ENCODE measurements at regions not wholly inside any gene's neighbourhood (a gene's known extent, or its start where the extent isn't known, plus 50 kb on each side); places are given as distances from the start of the nearest gene placed in this dataset.

DNA sequence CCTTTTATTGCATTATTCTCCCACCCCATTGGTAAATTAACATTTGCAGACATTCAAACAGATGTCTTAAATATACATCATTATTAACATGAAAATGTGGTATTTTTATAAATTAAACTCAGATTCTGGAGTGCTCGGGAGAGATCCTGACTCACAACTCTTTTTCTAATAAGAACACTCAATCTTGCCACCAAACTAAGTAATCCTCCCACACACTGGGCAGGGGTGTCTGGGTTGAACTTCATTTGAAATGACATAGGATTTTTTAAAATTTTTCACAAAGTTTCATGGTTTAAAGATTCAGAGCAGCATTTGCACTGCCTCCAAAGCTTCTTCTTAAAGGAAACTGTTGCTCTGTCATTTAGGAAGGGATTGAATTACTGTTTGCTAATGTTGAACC is 754.3 kb downstream of the MECOM start:
- in situ Hi-C loops (cut with MboI; ENCODE audit: low sequenced_read_pairs): no loop called here
- ATAC-seq (ENCODE audit: low read depth) (no peak), DNase-seq (no peak)
- Histone ChIP-seq H3K4ac (ENCODE audit: low read depth, low read length) (no peak overlapping the region), H3K56ac (ENCODE audit: extremely low read depth, insufficient read depth, low read length) (no peak overlapping the region), H3K27me3 (ENCODE audit: control insufficient read depth, insufficient read depth, low read length) (no peaks in the 10 kb centered on the region), H4K20me1 (ENCODE audit: insufficient read depth, low read length) (no peaks in the 10 kb centered on the region), H3K79me1 (ENCODE audit: low read depth in 1 of 2, low read length in 2 of 2) (no peaks in the 10 kb centered on the region), H3K23ac (ENCODE audit: low read depth, low read length) (no peak overlapping the region), H3K9me3 (ENCODE audit: control insufficient read depth, insufficient read depth, low read length) (no peaks in the 10 kb centered on the region), H3K4me2 (ENCODE audit: low read depth, low read length) (no peak overlapping the region), H3K27ac (ENCODE audit: insufficient read depth, low read length) (no peak overlapping the region), H2BK15ac (ENCODE audit: low read depth, low read length) (no peak overlapping the region), H2BK20ac (ENCODE audit: low read depth, low read length) (no peak overlapping the region), H4K5ac (ENCODE audit: low read depth, low read length) (no peak overlapping the region), H4K8ac (ENCODE audit: low read depth in 2 of 2, low read length in 2 of 2) (no peak overlapping the region), H3K9me1 (ENCODE audit: insufficient read depth, low read length) (no peaks in the 10 kb centered on the region), H2BK120ac (ENCODE audit: low read depth, low read length) (no peak overlapping the region), H2BK5ac (ENCODE audit: low read depth, low read length, poor library complexity, severe bottlenecking) (no peak overlapping the region), H2AK5ac (ENCODE audit: low read depth, low read length) (no peak overlapping the region), H2AFZ (replicated peaks; ENCODE audit: low read length, poor library complexity) (no peak overlapping the region), H3K9ac (ENCODE audit: low read depth, low read length) (no peak overlapping the region), H4K91ac (ENCODE audit: insufficient read depth, low read depth, low read length) (no peak overlapping the region), H2AK9ac (replicated peaks; ENCODE audit: low read depth, low read length, poor library complexity) (no peak overlapping the region), H3K18ac (ENCODE audit: low read depth, low read length) (no peak overlapping the region), H3K4me3 (ENCODE audit: insufficient read depth, low read depth, low read length) (no peak overlapping the region), H3K36me3 (ENCODE audit: control insufficient read depth, insufficient read depth, low read length) (no peaks in the 10 kb centered on the region), H3K4me1 (ENCODE audit: control insufficient read depth, insufficient read depth, low read length) (no peaks in the 10 kb centered on the region), H3K14ac (replicated peaks; ENCODE audit: low read depth, low read length) (no peak overlapping the region)
- POLR2A ChIA-PET (ENCODE audit: unreplicated experiment): no interaction called here
- dilution Hi-C loops (cut with HindIII; ENCODE audit: low sequenced_read_pairs, unreplicated experiment): no loop called here
- intact Hi-C loops (cut with micrococcal nuclease): no loop called here
- TF ChIP-seq MAZ (IDR thresholded peaks at IDR 0.05; ENCODE audit: borderline replicate concordance, low read depth, low read length) (no peak), FOS (IDR thresholded peaks at IDR 0.05; ENCODE audit: low read depth, low read length) (no peak), RFX5 (IDR thresholded peaks at IDR 0.05; ENCODE audit: low read depth, low read length) (no peak), RCOR1 (IDR thresholded peaks at IDR 0.05; ENCODE audit: insufficient replicate concordance, low read length) (no peak), BHLHE40 (IDR thresholded peaks at IDR 0.05; ENCODE audit: low read depth, low read length) (no peak), MXI1 (IDR thresholded peaks at IDR 0.05; ENCODE audit: borderline replicate concordance, low read depth, low read length) (no peak), SMC3 (IDR thresholded peaks at IDR 0.05; ENCODE audit: low read depth, low read length) (no peak), POLR2A (IDR thresholded peaks at IDR 0.05; ENCODE audit: low read depth, low read length) (no peak), NFE2L2 (IDR thresholded peaks at IDR 0.05; ENCODE audit: low read depth, low read length) (no peak), CEBPB (IDR thresholded peaks at IDR 0.05; ENCODE audit: low read depth, low read length) (no peak), CHD1 (IDR thresholded peaks at IDR 0.05; ENCODE audit: low read depth, low read length) (no peak), RAD21 (IDR thresholded peaks at IDR 0.05; ENCODE audit: low read length) (no peak), MAFK (IDR thresholded peaks at IDR 0.05; ENCODE audit: low read depth, low read length) (no peak)
- TF ChIP-seq, protein P1, sequence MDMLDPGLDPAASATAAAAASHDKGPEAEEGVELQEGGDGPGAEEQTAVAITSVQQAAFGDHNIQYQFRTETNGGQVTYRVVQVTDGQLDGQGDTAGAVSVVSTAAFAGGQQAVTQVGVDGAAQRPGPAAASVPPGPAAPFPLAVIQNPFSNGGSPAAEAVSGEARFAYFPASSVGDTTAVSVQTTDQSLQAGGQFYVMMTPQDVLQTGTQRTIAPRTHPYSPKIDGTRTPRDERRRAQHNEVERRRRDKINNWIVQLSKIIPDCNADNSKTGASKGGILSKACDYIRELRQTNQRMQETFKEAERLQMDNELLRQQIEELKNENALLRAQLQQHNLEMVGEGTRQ (IDR thresholded peaks at IDR 0.05; ENCODE audit: low read depth, low read length): no peak
- TF ChIP-seq, protein P2, sequence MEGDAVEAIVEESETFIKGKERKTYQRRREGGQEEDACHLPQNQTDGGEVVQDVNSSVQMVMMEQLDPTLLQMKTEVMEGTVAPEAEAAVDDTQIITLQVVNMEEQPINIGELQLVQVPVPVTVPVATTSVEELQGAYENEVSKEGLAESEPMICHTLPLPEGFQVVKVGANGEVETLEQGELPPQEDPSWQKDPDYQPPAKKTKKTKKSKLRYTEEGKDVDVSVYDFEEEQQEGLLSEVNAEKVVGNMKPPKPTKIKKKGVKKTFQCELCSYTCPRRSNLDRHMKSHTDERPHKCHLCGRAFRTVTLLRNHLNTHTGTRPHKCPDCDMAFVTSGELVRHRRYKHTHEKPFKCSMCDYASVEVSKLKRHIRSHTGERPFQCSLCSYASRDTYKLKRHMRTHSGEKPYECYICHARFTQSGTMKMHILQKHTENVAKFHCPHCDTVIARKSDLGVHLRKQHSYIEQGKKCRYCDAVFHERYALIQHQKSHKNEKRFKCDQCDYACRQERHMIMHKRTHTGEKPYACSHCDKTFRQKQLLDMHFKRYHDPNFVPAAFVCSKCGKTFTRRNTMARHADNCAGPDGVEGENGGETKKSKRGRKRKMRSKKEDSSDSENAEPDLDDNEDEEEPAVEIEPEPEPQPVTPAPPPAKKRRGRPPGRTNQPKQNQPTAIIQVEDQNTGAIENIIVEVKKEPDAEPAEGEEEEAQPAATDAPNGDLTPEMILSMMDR (conservative IDR thresholded peaks at IDR 0.05; ENCODE audit: low read depth, low read length): no peak
- TF ChIP-seq, protein P3, sequence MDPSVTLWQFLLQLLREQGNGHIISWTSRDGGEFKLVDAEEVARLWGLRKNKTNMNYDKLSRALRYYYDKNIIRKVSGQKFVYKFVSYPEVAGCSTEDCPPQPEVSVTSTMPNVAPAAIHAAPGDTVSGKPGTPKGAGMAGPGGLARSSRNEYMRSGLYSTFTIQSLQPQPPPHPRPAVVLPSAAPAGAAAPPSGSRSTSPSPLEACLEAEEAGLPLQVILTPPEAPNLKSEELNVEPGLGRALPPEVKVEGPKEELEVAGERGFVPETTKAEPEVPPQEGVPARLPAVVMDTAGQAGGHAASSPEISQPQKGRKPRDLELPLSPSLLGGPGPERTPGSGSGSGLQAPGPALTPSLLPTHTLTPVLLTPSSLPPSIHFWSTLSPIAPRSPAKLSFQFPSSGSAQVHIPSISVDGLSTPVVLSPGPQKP (IDR thresholded peaks at IDR 0.05; ENCODE audit: borderline replicate concordance, low read depth, low read length): no peak
- WGBS, 2 experiments (ENCODE audit: extremely low coverage in 2 of 2, insufficient read length in 1 of 2): no CpG with 5 or more reads among the region's 1 CpG
- CTCF ChIA-PET: no interaction called here
- BruUV-seq (replicated peaks): no TSS peak
